ENCODE measurements at regions not wholly inside any gene's neighbourhood (a gene's known extent, or its start where the extent isn't known, plus 50 kb on each side); places are given as distances from the start of the nearest gene placed in this dataset.
A peak's percentile ranks its signal among the peaks of the same experiment; 100 is the strongest.

- no peak for TF ChIP-seq CTCF (IDR thresholded peaks at IDR 0.05)
- no peak for TF ChIP-seq EP300 (IDR thresholded peaks at IDR 0.05)
- TF ChIP-seq POLR2AphosphoS5 (IDR thresholded peaks at IDR 0.05), result no peak
- no peak for TF ChIP-seq POLR2A (IDR thresholded peaks at IDR 0.05)
- ATAC-seq (ENCODE audit: low FRiP score in 2 of 2), result no peak
- WGBS, 2 donors, result 86 to 90% methylated on average over 1 of the region's 1 CpG
Observed at GRCh38 chr14:88085736-88086135, 80.8 kb downstream of the GPR65 start.

GRCh38 chr14:88089445-88089844, 84.5 kb downstream of the GPR65 start:
- H3K27me3 ChIP-seq, result no peaks in the 10 kb centered on the region
- TF ChIP-seq POLR2A (IDR thresholded peaks at IDR 0.05) (no peak), EP300 (IDR thresholded peaks at IDR 0.05) (no peak), CTCF (IDR thresholded peaks at IDR 0.05) (no peak), POLR2AphosphoS5 (IDR thresholded peaks at IDR 0.05) (no peak)
- ATAC-seq (ENCODE audit: low FRiP score in 2 of 2) (peak in 1 of 2 donors; percentile 48), DNase-seq (no peak)
- no peaks in the 10 kb centered on the region for H3K9me3 ChIP-seq
- no peak overlapping the region for H3K4me3 ChIP-seq
- no peaks in the 10 kb centered on the region for H3K36me3 ChIP-seq
- H3K27ac ChIP-seq, result no peak overlapping the region
- no peaks in the 10 kb centered on the region for H3K4me1 ChIP-seq

More at GRCh38 chr14:88085736-88086135, 80.8 kb downstream of the GPR65 start:
- Histone ChIP-seq H3K4me1 (no peaks in the 10 kb centered on the region), H3K27ac (no peak overlapping the region), H3K9me3 (no peaks in the 10 kb centered on the region), H3K4me3 (no peak overlapping the region), H3K27me3 (no peaks in the 10 kb centered on the region), H3K36me3 (no peaks in the 10 kb centered on the region)
- DNase-seq, result no peak

GRCh38 chr14:88092529-88092928, 87.6 kb downstream of the GPR65 start:
- no peak overlapping the region for H3K4me3 ChIP-seq

GRCh38 chr14:88095791-88096190, 90.9 kb downstream of the GPR65 start:
- no peaks in the 10 kb centered on the region for H3K4me1 ChIP-seq
- no peak overlapping the region for H3K27ac ChIP-seq
- H3K36me3 ChIP-seq, result no peaks in the 10 kb centered on the region
- ATAC-seq (ENCODE audit: low FRiP score in 2 of 2) (no peak), DNase-seq (no peak)
- 67 to 76% methylated on average over 3 of the region's 3 CpGs for WGBS, 2 donors
- no peaks in the 10 kb centered on the region for H3K27me3 ChIP-seq
- H3K9me3 ChIP-seq, result no peaks in the 10 kb centered on the region
- no peak overlapping the region for H3K4me3 ChIP-seq
- TF ChIP-seq POLR2A (IDR thresholded peaks at IDR 0.05), result no peak
- TF ChIP-seq POLR2AphosphoS5 (IDR thresholded peaks at IDR 0.05), result no peak

More at GRCh38 chr14:88092529-88092928, 87.6 kb downstream of the GPR65 start:
- Histone ChIP-seq H3K4me1 (no peaks in the 10 kb centered on the region), H3K9me3 (no peaks in the 10 kb centered on the region), H3K27me3 (no peaks in the 10 kb centered on the region), H3K27ac (no peak overlapping the region), H3K36me3 (no peaks in the 10 kb centered on the region)
- DNase-seq (no peak), ATAC-seq (ENCODE audit: low FRiP score in 2 of 2) (no peak)
- TF ChIP-seq POLR2AphosphoS5 (IDR thresholded peaks at IDR 0.05), result no peak
- TF ChIP-seq POLR2A (IDR thresholded peaks at IDR 0.05), result no peak
- TF ChIP-seq EP300 (IDR thresholded peaks at IDR 0.05), result no peak
- no peak for TF ChIP-seq CTCF (IDR thresholded peaks at IDR 0.05)

GRCh38 chr14:88098163-88098562, 93.2 kb downstream of the GPR65 start:
- DNase-seq (no peak), ATAC-seq (ENCODE audit: low FRiP score in 2 of 2) (no peak)
- 80 to 84% methylated on average over 3 of the region's 3 CpGs for WGBS, 2 donors
- Histone ChIP-seq H3K36me3 (no peaks in the 10 kb centered on the region), H3K4me3 (no peak overlapping the region), H3K4me1 (no peaks in the 10 kb centered on the region), H3K27me3 (no peaks in the 10 kb centered on the region), H3K27ac (no peak overlapping the region), H3K9me3 (no peaks in the 10 kb centered on the region)
- TF ChIP-seq CTCF (IDR thresholded peaks at IDR 0.05), result no peak
- no peak for TF ChIP-seq EP300 (IDR thresholded peaks at IDR 0.05)
- TF ChIP-seq POLR2AphosphoS5 (IDR thresholded peaks at IDR 0.05), result no peak
- TF ChIP-seq POLR2A (IDR thresholded peaks at IDR 0.05), result no peak
